DND-41 (cell line): ENCODE measurements at regions not wholly inside any gene's neighbourhood (a gene's known extent, or its start where the extent isn't known, plus 50 kb on each side); places are given as distances from the start of the nearest gene placed in this dataset.

ENCODE experiments used
- ATAC-seq: fragments of 200-7000 bp; cut with Tn5 transposase; 3 replicates; pipeline ENCODE4 v1.9.1; 2021; ENCODE audit warnings: low read depth; ENCODE audit not compliant: insufficient read depth
- DNase-seq: peaks from one replicate; pipeline ENCODE4 v3.0.0-alpha.2; 2020
- H2AFZ ChIP-seq: 2 replicates; pipeline ENCODE4 v1.6.0; 2012; ENCODE audit warnings: low read depth, low read length
- H3K27ac ChIP-seq: 2 replicates; pipeline ENCODE4 v1.5.1; 2012; ENCODE audit warnings: low read length, inconsistent platforms
- H3K27me3 ChIP-seq: fragments of 200-600 bp; sonication (generic); 2 replicates; pipeline ENCODE4 v1.6.0; 2012; ENCODE audit warnings: low read length, mild to moderate bottlenecking, inconsistent platforms; ENCODE audit not compliant: insufficient read depth, poor library complexity
- H3K36me3 ChIP-seq: 2 replicates; pipeline ENCODE4 v1.5.1; 2012; ENCODE audit warnings: low read length, inconsistent platforms; ENCODE audit not compliant: insufficient read depth
- H3K4me1 ChIP-seq: 2 replicates; pipeline ENCODE4 v1.5.1; 2012; ENCODE audit warnings: mild to moderate bottlenecking, low read length; ENCODE audit not compliant: insufficient read depth
- H3K4me2 ChIP-seq: 2 replicates; pipeline ENCODE4 v1.6.0; 2012; ENCODE audit warnings: mild to moderate bottlenecking, moderate library complexity, low read length, inconsistent platforms; ENCODE audit not compliant: insufficient read depth
- H3K4me3 ChIP-seq, 2 experiments: fragments of 200-600 bp in 1 of 2; shearing (Covaris generic) in 1 of 2; 2 replicates each; pipeline ENCODE4 v1.5.1; 2012 to 2016; ENCODE audit warnings: inconsistent platforms in 2 of 2, low read length in 2 of 2, mild to moderate bottlenecking in 2 of 2, low read depth in 1 of 2, moderate library complexity in 1 of 2
- H3K79me2 ChIP-seq: 2 replicates; pipeline ENCODE4 v1.6.0; 2012; ENCODE audit warnings: low read length, inconsistent platforms; ENCODE audit not compliant: insufficient read depth
- H3K9ac ChIP-seq: 2 replicates; pipeline ENCODE4 v1.6.0; 2012; ENCODE audit warnings: low read depth, mild to moderate bottlenecking, inconsistent platforms, low read length, moderate library complexity
- H3K9me3 ChIP-seq: 2 replicates; pipeline ENCODE4 v1.5.1; 2012; ENCODE audit warnings: low read length, moderate library complexity, mild to moderate bottlenecking, inconsistent platforms; ENCODE audit not compliant: insufficient read depth, severe bottlenecking
- H4K20me1 ChIP-seq: 2 replicates; pipeline ENCODE4 v1.6.0; 2012; ENCODE audit warnings: low read length; ENCODE audit not compliant: insufficient read depth
- CTCF ChIP-seq: IDR thresholded peaks from 2 replicates; pipeline ENCODE4 v1.5.1; 2012; ENCODE audit warnings: borderline replicate concordance, low read length, moderate library complexity, mild to moderate bottlenecking; ENCODE audit not compliant: poor library complexity, severe bottlenecking; ENCODE audit errors: extremely low read depth
- EZH2 ChIP-seq: IDR thresholded peaks from 3 replicates; pipeline ENCODE4 v1.6.1; 2012; ENCODE audit warnings: borderline replicate concordance, low read depth, mild to moderate bottlenecking, moderate library complexity, low read length, inconsistent platforms; ENCODE audit not compliant: severe bottlenecking

- no peaks in the 10 kb centered on the region for H3K9me3 ChIP-seq
- ATAC-seq = no peak
- no peak overlapping the region for H3K27ac ChIP-seq
- no peak for DNase-seq
- no peaks in the 10 kb centered on the region for H3K36me3 ChIP-seq
- no peaks in the 10 kb centered on the region for H3K4me1 ChIP-seq
- H3K4me2 ChIP-seq = no peak overlapping the region
- no peak overlapping the region for H3K9ac ChIP-seq
- TF ChIP-seq CTCF (no peak), EZH2 (no peak)
- H3K27me3 ChIP-seq = no peaks in the 10 kb centered on the region
- no peaks in the 10 kb centered on the region for H4K20me1 ChIP-seq
- H2AFZ ChIP-seq = no peak overlapping the region
- no peak overlapping the region for H3K4me3 ChIP-seq
- no peaks in the 10 kb centered on the region for H3K79me2 ChIP-seq
Observed at GRCh38 chr17:72345088-72345487, 224.3 kb downstream of the SOX9 start.

GRCh38 chr17:72345536-72345935 is 224.7 kb downstream of the SOX9 start:
- Histone ChIP-seq H3K9ac (no peak overlapping the region), H3K27ac (no peak overlapping the region), H3K4me2 (no peak overlapping the region), H3K27me3 (no peaks in the 10 kb centered on the region), H2AFZ (no peak overlapping the region), H3K4me3 (no peak overlapping the region), H4K20me1 (no peaks in the 10 kb centered on the region), H3K36me3 (no peaks in the 10 kb centered on the region), H3K9me3 (no peaks in the 10 kb centered on the region), H3K79me2 (no peaks in the 10 kb centered on the region), H3K4me1 (no peaks in the 10 kb centered on the region)
- DNase-seq = no peak
- no peak for ATAC-seq
- TF ChIP-seq CTCF (no peak), EZH2 (no peak)

- Histone ChIP-seq H3K4me1 (no peaks in the 10 kb centered on the region), H3K9ac (no peak overlapping the region)
Observed at GRCh38 chr17:72346306-72346705, 225.5 kb downstream of the SOX9 start.

More at GRCh38 chr17:72346306-72346705, 225.5 kb downstream of the SOX9 start:
- no peaks in the 10 kb centered on the region for H3K9me3 ChIP-seq
- DNase-seq = no peak
- H2AFZ ChIP-seq = no peak overlapping the region
- no peaks in the 10 kb centered on the region for H3K79me2 ChIP-seq
- no peaks in the 10 kb centered on the region for H4K20me1 ChIP-seq
- no peak overlapping the region for H3K4me3 ChIP-seq
- H3K27me3 ChIP-seq = no peaks in the 10 kb centered on the region
- no peak overlapping the region for H3K27ac ChIP-seq
- no peak for TF ChIP-seq CTCF
- no peak for TF ChIP-seq EZH2
- H3K36me3 ChIP-seq = no peaks in the 10 kb centered on the region
- ATAC-seq = no peak
- no peak overlapping the region for H3K4me2 ChIP-seq
